ENCODE measurements at regions not wholly inside any gene's neighbourhood (a gene's known extent, or its start where the extent isn't known, plus 50 kb on each side); places are given as distances from the start of the nearest gene placed in this dataset.
"Not testable (repeated sequence)": the region's sequence is repeated elsewhere in the genome, so short reads cannot be mapped to it uniquely, and the experiment has no call there.

DNA sequence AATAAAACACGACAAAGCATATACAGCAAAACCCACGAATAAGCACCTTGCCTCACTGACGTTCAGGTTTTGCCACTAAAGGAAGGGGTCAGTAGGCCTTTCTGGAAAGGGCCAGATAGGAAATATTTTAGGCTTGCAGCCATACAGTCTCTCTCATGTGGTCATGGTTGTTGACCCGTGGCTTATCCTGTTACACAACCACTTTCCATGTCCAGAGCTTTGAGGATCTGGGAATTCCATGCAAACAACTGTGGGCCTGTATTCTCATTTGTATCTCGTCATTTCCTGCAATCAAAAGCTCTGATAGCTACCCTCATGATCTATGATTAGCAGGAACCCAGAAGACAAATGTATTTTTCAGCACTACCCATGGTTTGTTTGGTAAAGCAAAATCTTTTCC is 108.3 kb downstream of the DRD1 start (continued):
- TF ChIP-seq, protein P1, sequence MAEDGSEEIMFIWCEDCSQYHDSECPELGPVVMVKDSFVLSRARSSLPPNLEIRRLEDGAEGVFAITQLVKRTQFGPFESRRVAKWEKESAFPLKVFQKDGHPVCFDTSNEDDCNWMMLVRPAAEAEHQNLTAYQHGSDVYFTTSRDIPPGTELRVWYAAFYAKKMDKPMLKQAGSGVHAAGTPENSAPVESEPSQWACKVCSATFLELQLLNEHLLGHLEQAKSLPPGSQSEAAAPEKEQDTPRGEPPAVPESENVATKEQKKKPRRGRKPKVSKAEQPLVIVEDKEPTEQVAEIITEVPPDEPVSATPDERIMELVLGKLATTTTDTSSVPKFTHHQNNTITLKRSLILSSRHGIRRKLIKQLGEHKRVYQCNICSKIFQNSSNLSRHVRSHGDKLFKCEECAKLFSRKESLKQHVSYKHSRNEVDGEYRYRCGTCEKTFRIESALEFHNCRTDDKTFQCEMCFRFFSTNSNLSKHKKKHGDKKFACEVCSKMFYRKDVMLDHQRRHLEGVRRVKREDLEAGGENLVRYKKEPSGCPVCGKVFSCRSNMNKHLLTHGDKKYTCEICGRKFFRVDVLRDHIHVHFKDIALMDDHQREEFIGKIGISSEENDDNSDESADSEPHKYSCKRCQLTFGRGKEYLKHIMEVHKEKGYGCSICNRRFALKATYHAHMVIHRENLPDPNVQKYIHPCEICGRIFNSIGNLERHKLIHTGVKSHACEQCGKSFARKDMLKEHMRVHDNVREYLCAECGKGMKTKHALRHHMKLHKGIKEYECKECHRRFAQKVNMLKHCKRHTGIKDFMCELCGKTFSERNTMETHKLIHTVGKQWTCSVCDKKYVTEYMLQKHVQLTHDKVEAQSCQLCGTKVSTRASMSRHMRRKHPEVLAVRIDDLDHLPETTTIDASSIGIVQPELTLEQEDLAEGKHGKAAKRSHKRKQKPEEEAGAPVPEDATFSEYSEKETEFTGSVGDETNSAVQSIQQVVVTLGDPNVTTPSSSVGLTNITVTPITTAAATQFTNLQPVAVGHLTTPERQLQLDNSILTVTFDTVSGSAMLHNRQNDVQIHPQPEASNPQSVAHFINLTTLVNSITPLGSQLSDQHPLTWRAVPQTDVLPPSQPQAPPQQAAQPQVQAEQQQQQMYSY (CRISPR knock-in tag; IDR thresholded peaks at IDR 0.05) = no peak
- TF ChIP-seq ZNF121 (CRISPR knock-in tag; IDR thresholded peaks at IDR 0.05) = no peak
- TF ChIP-seq, protein P2, sequence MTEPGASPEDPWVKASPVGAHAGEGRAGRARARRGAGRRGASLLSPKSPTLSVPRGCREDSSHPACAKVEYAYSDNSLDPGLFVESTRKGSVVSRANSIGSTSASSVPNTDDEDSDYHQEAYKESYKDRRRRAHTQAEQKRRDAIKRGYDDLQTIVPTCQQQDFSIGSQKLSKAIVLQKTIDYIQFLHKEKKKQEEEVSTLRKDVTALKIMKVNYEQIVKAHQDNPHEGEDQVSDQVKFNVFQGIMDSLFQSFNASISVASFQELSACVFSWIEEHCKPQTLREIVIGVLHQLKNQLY (CRISPR knock-in tag; IDR thresholded peaks at IDR 0.05) = no peak

DNA sequence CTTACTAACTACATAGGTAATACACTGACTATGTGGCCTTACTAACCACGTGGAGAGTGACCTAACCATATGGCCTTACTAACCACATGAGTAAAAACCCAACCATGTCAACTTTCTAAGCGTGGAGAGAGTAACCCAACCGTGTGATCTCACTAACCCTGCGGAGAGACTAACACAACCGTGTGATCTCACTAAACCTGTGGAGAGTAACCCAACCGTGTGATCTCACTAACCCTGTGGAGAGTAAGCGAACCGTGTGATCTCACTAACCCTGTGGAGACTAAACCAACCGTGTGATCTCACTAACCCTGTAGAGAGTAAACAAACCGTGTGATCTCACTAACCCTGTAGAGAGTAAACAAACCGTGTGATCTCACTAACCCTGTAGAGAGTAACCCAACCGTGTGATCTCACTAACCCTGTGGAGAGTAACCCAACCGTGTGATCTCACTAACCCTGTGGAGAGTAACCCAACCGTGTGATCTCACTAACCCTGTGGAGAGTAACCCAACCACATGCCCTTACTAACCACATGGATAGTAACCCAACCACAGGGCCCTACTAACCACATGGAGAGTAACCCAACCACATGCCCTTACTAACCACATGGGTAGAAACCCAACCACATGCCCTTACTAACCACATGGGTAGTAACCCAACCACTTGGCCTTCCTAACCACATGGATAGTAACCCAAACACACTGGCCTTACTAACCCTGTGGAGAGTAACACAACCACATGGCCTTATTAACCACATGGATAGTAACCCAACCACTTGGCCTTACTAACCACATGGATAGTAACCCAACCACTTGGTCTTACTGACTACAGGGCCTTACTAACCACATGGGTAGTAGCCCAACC is 112.6 kb downstream of the DRD1 start:
- H3K9me3 Mint-ChIP-seq; H3K36me3 Mint-ChIP-seq; H3K27me3 Mint-ChIP-seq (ENCODE audit: low read depth); H3K27ac Mint-ChIP-seq; DNase-seq (ENCODE audit: low spot score); H3K4me3 Mint-ChIP-seq; CTCF ChIA-PET; POLR2A ChIA-PET; ATAC-seq: not testable (repeated sequence)
- H3K4me1 Mint-ChIP-seq = peaks cover 16% of the 10 kb centered on the region

DNA sequence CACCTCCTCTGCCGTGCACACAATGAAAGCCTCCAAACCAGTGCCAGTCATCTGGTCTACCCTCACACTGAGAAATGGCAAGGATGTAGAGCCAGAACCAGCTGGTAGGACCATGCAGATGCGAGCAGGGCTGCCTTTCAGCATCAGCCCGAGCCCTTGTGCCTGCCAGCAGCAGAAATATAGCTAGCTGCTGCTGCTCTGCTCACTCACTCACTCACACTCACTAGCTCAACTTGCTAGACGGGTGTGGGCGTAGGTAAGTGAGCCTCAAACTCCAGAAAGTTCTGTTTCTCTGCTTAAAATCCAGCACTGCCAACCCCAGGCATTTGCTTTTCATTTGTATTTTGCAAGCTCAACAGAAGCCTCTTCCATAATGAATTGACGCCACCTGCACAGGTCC is 114.0 kb downstream of the DRD1 start:
- POLR2A ChIA-PET = no interaction called here
- 0 out of 2 replicates have a peak, but pooled peaks cover 4% of the 10 kb centered on the region for H3K9me3 Mint-ChIP-seq
- DNase-seq (ENCODE audit: low spot score) = no peak
- no peaks in the 10 kb centered on the region; the same call in 1 of the 2 replicates for H3K27me3 Mint-ChIP-seq (ENCODE audit: low read depth)
- CTCF ChIA-PET = no interaction called here
- no peak overlapping the region for H3K27ac Mint-ChIP-seq
- ATAC-seq = no peak
- H3K4me1 Mint-ChIP-seq = peaks cover 16% of the 10 kb centered on the region
- no peak overlapping the region for H3K4me3 Mint-ChIP-seq
- no peaks in the 10 kb centered on the region for H3K36me3 Mint-ChIP-seq
- TF ChIP-seq, protein P3, sequence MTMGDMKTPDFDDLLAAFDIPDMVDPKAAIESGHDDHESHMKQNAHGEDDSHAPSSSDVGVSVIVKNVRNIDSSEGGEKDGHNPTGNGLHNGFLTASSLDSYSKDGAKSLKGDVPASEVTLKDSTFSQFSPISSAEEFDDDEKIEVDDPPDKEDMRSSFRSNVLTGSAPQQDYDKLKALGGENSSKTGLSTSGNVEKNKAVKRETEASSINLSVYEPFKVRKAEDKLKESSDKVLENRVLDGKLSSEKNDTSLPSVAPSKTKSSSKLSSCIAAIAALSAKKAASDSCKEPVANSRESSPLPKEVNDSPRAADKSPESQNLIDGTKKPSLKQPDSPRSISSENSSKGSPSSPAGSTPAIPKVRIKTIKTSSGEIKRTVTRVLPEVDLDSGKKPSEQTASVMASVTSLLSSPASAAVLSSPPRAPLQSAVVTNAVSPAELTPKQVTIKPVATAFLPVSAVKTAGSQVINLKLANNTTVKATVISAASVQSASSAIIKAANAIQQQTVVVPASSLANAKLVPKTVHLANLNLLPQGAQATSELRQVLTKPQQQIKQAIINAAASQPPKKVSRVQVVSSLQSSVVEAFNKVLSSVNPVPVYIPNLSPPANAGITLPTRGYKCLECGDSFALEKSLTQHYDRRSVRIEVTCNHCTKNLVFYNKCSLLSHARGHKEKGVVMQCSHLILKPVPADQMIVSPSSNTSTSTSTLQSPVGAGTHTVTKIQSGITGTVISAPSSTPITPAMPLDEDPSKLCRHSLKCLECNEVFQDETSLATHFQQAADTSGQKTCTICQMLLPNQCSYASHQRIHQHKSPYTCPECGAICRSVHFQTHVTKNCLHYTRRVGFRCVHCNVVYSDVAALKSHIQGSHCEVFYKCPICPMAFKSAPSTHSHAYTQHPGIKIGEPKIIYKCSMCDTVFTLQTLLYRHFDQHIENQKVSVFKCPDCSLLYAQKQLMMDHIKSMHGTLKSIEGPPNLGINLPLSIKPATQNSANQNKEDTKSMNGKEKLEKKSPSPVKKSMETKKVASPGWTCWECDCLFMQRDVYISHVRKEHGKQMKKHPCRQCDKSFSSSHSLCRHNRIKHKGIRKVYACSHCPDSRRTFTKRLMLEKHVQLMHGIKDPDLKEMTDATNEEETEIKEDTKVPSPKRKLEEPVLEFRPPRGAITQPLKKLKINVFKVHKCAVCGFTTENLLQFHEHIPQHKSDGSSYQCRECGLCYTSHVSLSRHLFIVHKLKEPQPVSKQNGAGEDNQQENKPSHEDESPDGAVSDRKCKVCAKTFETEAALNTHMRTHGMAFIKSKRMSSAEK (CRISPR knock-in tag; IDR thresholded peaks at IDR 0.05; ENCODE audit: borderline replicate concordance) = no peak
- TF ChIP-seq FOXP1 (CRISPR knock-in tag; IDR thresholded peaks at IDR 0.05; ENCODE audit: borderline replicate concordance) = no peak
- TF ChIP-seq, protein P1 (CRISPR knock-in tag; IDR thresholded peaks at IDR 0.05) = no peak

All from WTC11 (cell line).